ENCODE measurements at regions not wholly inside any gene's neighbourhood (a gene's known extent, or its start where the extent isn't known, plus 50 kb on each side); places are given as distances from the start of the nearest gene placed in this dataset.
A peak's percentile ranks its signal among the peaks of the same experiment; 100 is the strongest.
"Not testable (repeated sequence)": the region's sequence is repeated elsewhere in the genome, so short reads cannot be mapped to it uniquely, and the experiment has no call there.

- DNase-seq, result no peak
- Histone ChIP-seq H3K9me3 (no peaks in the 10 kb centered on the region), H3K27ac (peak overlapping the region; percentile 86 to 94 (median 87)), H3K36me3 (no peaks in the 10 kb centered on the region), H3K4me1 (peaks cover 4 to 39% (median 10%) of the 10 kb centered on the region in 3 donors), H3K4me3 (peak overlapping the region; percentile 36 to 75 (median 53)), H3K27me3 (peaks cover 0 to 19% (median 0%) of the 10 kb centered on the region in 4 donors)
- WGBS, 2 donors, result 21 to 28% methylated on average over 7 of the region's 7 CpGs
- TF ChIP-seq CTCF (IDR thresholded peaks at IDR 0.05) (no peak), POLR2A (IDR thresholded peaks at IDR 0.05) (no peak)
- intact Hi-C loops (cut with DNase I), result no loop called here
These were observed 87.0 kb downstream of the OR2B2 start for GRCh38 chr6:27825025-27825793.

GRCh38 chr6:27824211-27825024, 87.8 kb downstream of the OR2B2 start:
- Histone ChIP-seq H3K27me3 (peaks cover 0 to 22% (median 0%) of the 10 kb centered on the region in 4 donors), H3K4me1 (peaks cover 3 to 33% (median 4%) of the 10 kb centered on the region in 3 donors), H3K4me3 (peak overlapping the region; percentile 36 to 75 (median 53)), H3K27ac (peak overlapping the region; percentile 86 to 94 (median 87))
- peak in 1 of 4 donors; percentile 24 for TF ChIP-seq POLR2A (IDR thresholded peaks at IDR 0.05)
- H3K9me3 ChIP-seq; intact Hi-C loops (cut with DNase I); H3K36me3 ChIP-seq; DNase-seq: not testable (repeated sequence)
- 1 to 2% methylated on average over 20 to 24 of the region's 53 CpGs for WGBS, 2 donors

GRCh38 chr6:27823714-27824210, 88.4 kb downstream of the OR2B2 start:
- H3K36me3 ChIP-seq; DNase-seq; intact Hi-C loops (cut with DNase I); H3K9me3 ChIP-seq: not testable (repeated sequence)
- 1 to 2% methylated on average over 16 to 21 of the region's 31 CpGs for WGBS, 2 donors
- H3K4me1 ChIP-seq, result peaks cover 3 to 33% (median 4%) of the 10 kb centered on the region in 3 donors
- H3K4me3 ChIP-seq, result peak overlapping the region; percentile 36 to 67 (median 53)
- H3K27ac ChIP-seq, result peak overlapping the region; percentile 84 to 87 (median 86)
- peak in 2 of 4 donors; percentile 11 to 33 for TF ChIP-seq POLR2A (IDR thresholded peaks at IDR 0.05)
- H3K27me3 ChIP-seq, result peaks cover 0 to 22% (median 0%) of the 10 kb centered on the region in 4 donors

DNA sequence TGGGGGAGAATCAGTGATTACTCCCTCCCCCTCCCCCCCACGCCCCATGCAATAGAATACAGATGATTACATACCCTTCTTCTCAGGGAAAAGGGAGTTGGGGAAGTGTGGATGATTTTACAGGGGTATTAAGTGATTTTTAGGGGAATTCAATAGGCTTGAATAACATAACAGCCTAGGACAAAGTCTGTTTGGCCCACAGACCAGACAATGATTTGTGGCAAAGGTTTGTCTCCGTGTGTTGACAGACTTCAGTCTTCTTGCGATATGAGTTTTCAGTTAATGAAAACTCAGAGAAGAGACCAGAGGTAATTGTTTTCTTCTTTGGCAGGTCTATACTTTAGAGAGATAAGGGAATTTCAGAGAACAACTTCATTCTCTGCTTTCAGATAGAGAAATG, 95.3 kb downstream of the OR2B2 start:
- peaks cover 5 to 26% (median 5%) of the 10 kb centered on the region in 3 donors for H3K4me1 ChIP-seq
- peaks cover 0 to 45% (median 0%) of the 10 kb centered on the region in 4 donors for H3K27me3 ChIP-seq
- no peak for DNase-seq
- no peaks in the 10 kb centered on the region for H3K9me3 ChIP-seq
- 84 to 89% methylated on average over 3 of the region's 3 CpGs for WGBS, 2 donors
- H3K36me3 ChIP-seq, result no peaks in the 10 kb centered on the region
- no peak overlapping the region for H3K4me3 ChIP-seq
- no peak overlapping the region for H3K27ac ChIP-seq
- no peak for TF ChIP-seq POLR2A (IDR thresholded peaks at IDR 0.05)
- TF ChIP-seq CTCF (IDR thresholded peaks at IDR 0.05), result no peak
- intact Hi-C loops (cut with DNase I), result no loop called here

- H3K36me3 ChIP-seq, result no peaks in the 10 kb centered on the region
- peaks cover 11 to 46% (median 12%) of the 10 kb centered on the region in 3 donors for H3K4me1 ChIP-seq
- 1 to 3% methylated on average over 19 to 24 of the region's 40 CpGs for WGBS, 2 donors
- no peaks in the 10 kb centered on the region for H3K9me3 ChIP-seq
- intact Hi-C loops (cut with DNase I), result loop anchor here (5.0 kb wide), 1 partner anchor 77 kb away; a partner anchor contains a TSS
- no peak for DNase-seq
- no peak for TF ChIP-seq CTCF (IDR thresholded peaks at IDR 0.05)
- peak in 2 of 4 donors; percentile 84 to 91 for TF ChIP-seq POLR2A (IDR thresholded peaks at IDR 0.05)
- H3K27me3 ChIP-seq, result peaks cover 0 to 46% (median 0%) of the 10 kb centered on the region in 4 donors
- peak overlapping the region; percentile 68 to 81 (median 69) for H3K27ac ChIP-seq
- H3K4me3 ChIP-seq, result peak overlapping the region; percentile 25 to 62 (median 45)
These were observed 97.4 kb downstream of the OR2B2 start for GRCh38 chr6:27814665-27815424.

DNA sequence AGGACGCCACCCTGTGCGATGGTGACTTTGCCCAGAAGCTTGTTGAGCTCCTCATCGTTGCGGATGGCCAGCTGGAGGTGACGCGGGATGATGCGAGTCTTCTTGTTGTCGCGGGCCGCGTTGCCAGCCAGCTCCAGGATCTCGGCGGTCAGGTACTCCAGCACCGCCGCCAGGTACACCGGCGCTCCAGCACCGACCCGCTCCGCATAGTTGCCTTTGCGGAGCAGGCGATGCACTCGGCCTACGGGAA, 97.9 kb downstream of the OR2B2 start:
- Histone ChIP-seq H3K4me3 (peak overlapping the region; percentile 25 to 62 (median 45)), H3K27ac (peak overlapping the region; percentile 61 to 81 (median 69)), H3K27me3 (peaks cover 0 to 46% (median 0%) of the 10 kb centered on the region in 4 donors), H3K4me1 (peaks cover 11 to 50% (median 12%) of the 10 kb centered on the region in 3 donors)
- not testable (repeated sequence) for DNase-seq, H3K36me3 ChIP-seq, H3K9me3 ChIP-seq
- WGBS, 2 donors, result 0% methylated on average over 1 to 2 of the region's 24 CpGs
- intact Hi-C loops (cut with DNase I), result loop anchor here (5.0 kb wide), 1 partner anchor 78 kb away; a partner anchor contains a TSS

All from esophagus squamous epithelium (tissue), 5 donors.